HL-60 (cell line): ENCODE measurements at regions not wholly inside any gene's neighbourhood (a gene's known extent, or its start where the extent isn't known, plus 50 kb on each side); places are given as distances from the start of the nearest gene placed in this dataset.

Source experiments
- GABPA ChIP-seq: IDR thresholded peaks from 2 replicates; pipeline ENCODE4 v1.6.1; 2012; ENCODE audit warnings: low read depth
- POLR2AphosphoS5 ChIP-seq: IDR thresholded peaks from 2 replicates; pipeline ENCODE4 v1.6.1; 2012; ENCODE audit warnings: low read depth
- SPI1 ChIP-seq: IDR thresholded peaks from 2 replicates; pipeline ENCODE4 v1.6.1; 2012; ENCODE audit warnings: low read depth, mild to moderate bottlenecking, borderline replicate concordance
- TF ChIP-seq, protein P1 (sequence below): IDR thresholded peaks from 2 replicates; pipeline ENCODE4 v1.6.1; 2012; ENCODE audit warnings: low read depth; ENCODE audit not compliant: insufficient replicate concordance
- TF ChIP-seq, protein P2 (sequence below): IDR thresholded peaks from one replicate; pipeline ENCODE4 v1.5.1; 2011; ENCODE audit warnings: low read length, control low read depth, inconsistent platforms; ENCODE audit not compliant: insufficient read depth

DNA sequence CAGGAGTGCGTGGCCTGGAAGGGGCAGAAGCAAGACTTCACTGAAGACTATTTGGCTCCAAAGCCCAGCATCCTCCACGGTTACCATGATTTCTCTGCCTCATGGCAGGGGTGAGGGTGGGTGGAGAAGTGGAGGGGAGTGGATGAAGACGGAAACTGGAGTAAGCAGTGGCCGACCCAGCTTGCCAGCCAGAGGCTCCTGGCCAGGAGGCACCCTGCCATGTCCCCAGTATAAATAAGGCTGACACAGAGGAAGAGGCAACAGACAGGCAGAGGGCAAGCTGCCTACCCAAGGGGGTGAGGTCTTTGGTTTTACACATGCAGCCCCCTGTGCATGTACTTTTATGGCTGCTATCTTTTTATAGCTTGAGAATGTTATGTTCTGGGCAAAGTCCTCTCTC is 102.6 kb upstream of the TBX20 start:
- TF ChIP-seq, protein P1, sequence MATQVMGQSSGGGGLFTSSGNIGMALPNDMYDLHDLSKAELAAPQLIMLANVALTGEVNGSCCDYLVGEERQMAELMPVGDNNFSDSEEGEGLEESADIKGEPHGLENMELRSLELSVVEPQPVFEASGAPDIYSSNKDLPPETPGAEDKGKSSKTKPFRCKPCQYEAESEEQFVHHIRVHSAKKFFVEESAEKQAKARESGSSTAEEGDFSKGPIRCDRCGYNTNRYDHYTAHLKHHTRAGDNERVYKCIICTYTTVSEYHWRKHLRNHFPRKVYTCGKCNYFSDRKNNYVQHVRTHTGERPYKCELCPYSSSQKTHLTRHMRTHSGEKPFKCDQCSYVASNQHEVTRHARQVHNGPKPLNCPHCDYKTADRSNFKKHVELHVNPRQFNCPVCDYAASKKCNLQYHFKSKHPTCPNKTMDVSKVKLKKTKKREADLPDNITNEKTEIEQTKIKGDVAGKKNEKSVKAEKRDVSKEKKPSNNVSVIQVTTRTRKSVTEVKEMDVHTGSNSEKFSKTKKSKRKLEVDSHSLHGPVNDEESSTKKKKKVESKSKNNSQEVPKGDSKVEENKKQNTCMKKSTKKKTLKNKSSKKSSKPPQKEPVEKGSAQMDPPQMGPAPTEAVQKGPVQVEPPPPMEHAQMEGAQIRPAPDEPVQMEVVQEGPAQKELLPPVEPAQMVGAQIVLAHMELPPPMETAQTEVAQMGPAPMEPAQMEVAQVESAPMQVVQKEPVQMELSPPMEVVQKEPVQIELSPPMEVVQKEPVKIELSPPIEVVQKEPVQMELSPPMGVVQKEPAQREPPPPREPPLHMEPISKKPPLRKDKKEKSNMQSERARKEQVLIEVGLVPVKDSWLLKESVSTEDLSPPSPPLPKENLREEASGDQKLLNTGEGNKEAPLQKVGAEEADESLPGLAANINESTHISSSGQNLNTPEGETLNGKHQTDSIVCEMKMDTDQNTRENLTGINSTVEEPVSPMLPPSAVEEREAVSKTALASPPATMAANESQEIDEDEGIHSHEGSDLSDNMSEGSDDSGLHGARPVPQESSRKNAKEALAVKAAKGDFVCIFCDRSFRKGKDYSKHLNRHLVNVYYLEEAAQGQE: no peak
- TF ChIP-seq, protein P2, sequence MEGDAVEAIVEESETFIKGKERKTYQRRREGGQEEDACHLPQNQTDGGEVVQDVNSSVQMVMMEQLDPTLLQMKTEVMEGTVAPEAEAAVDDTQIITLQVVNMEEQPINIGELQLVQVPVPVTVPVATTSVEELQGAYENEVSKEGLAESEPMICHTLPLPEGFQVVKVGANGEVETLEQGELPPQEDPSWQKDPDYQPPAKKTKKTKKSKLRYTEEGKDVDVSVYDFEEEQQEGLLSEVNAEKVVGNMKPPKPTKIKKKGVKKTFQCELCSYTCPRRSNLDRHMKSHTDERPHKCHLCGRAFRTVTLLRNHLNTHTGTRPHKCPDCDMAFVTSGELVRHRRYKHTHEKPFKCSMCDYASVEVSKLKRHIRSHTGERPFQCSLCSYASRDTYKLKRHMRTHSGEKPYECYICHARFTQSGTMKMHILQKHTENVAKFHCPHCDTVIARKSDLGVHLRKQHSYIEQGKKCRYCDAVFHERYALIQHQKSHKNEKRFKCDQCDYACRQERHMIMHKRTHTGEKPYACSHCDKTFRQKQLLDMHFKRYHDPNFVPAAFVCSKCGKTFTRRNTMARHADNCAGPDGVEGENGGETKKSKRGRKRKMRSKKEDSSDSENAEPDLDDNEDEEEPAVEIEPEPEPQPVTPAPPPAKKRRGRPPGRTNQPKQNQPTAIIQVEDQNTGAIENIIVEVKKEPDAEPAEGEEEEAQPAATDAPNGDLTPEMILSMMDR: no peak
- TF ChIP-seq POLR2AphosphoS5: no peak
- no peak for TF ChIP-seq SPI1
- TF ChIP-seq GABPA: no peak
